ENCODE measurements at regions not wholly inside any gene's neighbourhood (a gene's known extent, or its start where the extent isn't known, plus 50 kb on each side); places are given as distances from the start of the nearest gene placed in this dataset.
A peak's percentile ranks its signal among the peaks of the same experiment; 100 is the strongest.
"Not testable (repeated sequence)": the region's sequence is repeated elsewhere in the genome, so short reads cannot be mapped to it uniquely, and the experiment has no call there.

GRCh38 chr16:65280845-65281512 lies 159.1 kb upstream of the CDH11 start:
- DNase-seq = no peak

GRCh38 chr16:65279576-65279975 lies 157.7 kb upstream of the CDH11 start:
- no peak for DNase-seq

GRCh38 chr16:65278874-65279273 lies 157.0 kb upstream of the CDH11 start:
- DNase-seq = no peak

- no peak for DNase-seq
These were observed 152.7 kb upstream of the CDH11 start for GRCh38 chr16:65274566-65274965.

- no peak for DNase-seq
These were observed 151.0 kb upstream of the CDH11 start for GRCh38 chr16:65272699-65273414.

GRCh38 chr16:65271996-65272395 lies 150.1 kb upstream of the CDH11 start:
- DNase-seq = peak; percentile 35

GRCh38 chr16:65268331-65268730 lies 146.5 kb upstream of the CDH11 start:
- DNase-seq = no peak

- no peak for DNase-seq
These were observed 142.0 kb upstream of the CDH11 start for GRCh38 chr16:65263896-65264295.

GRCh38 chr16:65260746-65261145 lies 138.9 kb upstream of the CDH11 start:
- no peak for DNase-seq

- DNase-seq = no peak
These were observed 132.3 kb upstream of the CDH11 start for GRCh38 chr16:65254144-65254543.

GRCh38 chr16:65249768-65250167 lies 127.9 kb upstream of the CDH11 start:
- DNase-seq = peak; percentile 53

GRCh38 chr16:65244787-65245186 lies 122.9 kb upstream of the CDH11 start:
- no peak for DNase-seq

- DNase-seq = no peak
These were observed 113.7 kb upstream of the CDH11 start for GRCh38 chr16:65235339-65236177.

- not testable (repeated sequence) for DNase-seq
These were observed 113.0 kb upstream of the CDH11 start for GRCh38 chr16:65234721-65235320.

GRCh38 chr16:65229191-65229662 lies 107.4 kb upstream of the CDH11 start:
- no peak for DNase-seq

- no peak for DNase-seq
These were observed 105.4 kb upstream of the CDH11 start for GRCh38 chr16:65227150-65227835.

GRCh38 chr16:65226077-65226476 lies 104.2 kb upstream of the CDH11 start:
- DNase-seq = no peak

GRCh38 chr16:65225488-65225887 lies 103.6 kb upstream of the CDH11 start:
- no peak for DNase-seq

- DNase-seq = no peak
These were observed 103.1 kb upstream of the CDH11 start for GRCh38 chr16:65224994-65225393.

GRCh38 chr16:65224471-65224870 lies 102.6 kb upstream of the CDH11 start:
- no peak for DNase-seq

- DNase-seq = no peak
These were observed 101.5 kb upstream of the CDH11 start for GRCh38 chr16:65223335-65223734.

GRCh38 chr16:65222536-65222935 lies 100.7 kb upstream of the CDH11 start:
- no peak for DNase-seq

GRCh38 chr16:65222049-65222448 lies 100.2 kb upstream of the CDH11 start:
- no peak for DNase-seq
